Epidermal melanocyte (primary cell): ENCODE measurements at regions not wholly inside any gene's neighbourhood (a gene's known extent, or its start where the extent isn't known, plus 50 kb on each side); places are given as distances from the start of the nearest gene placed in this dataset.

Experiments used
- DNase-seq: peaks from one replicate; pipeline ENCODE4 v3.0.0; 2011; ENCODE audit warnings: low spot score; ENCODE audit not compliant: insufficient read length

GRCh38 chr4:96524311-96524875 is 684.5 kb downstream of the PDHA2 start:
- DNase-seq = no peak

DNA sequence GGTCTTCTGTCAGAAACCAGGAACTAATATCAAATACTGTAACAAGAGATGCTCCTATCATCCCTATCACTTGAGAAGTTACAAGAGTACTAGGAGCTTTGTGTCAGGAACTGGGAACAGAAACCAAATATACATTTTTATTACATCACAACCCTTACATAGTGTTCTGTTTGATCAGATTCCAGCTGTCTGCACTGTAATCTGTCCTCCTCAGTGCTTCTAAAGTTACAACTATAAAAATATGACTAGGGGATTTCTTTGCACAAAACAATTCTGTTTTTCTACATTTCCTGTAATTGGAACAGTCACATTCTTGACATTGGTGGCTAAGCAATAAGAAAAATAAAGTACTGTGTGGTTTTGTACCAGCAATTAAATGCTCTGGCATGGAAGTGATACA is 686.0 kb downstream of the PDHA2 start:
- no peak for DNase-seq

DNA sequence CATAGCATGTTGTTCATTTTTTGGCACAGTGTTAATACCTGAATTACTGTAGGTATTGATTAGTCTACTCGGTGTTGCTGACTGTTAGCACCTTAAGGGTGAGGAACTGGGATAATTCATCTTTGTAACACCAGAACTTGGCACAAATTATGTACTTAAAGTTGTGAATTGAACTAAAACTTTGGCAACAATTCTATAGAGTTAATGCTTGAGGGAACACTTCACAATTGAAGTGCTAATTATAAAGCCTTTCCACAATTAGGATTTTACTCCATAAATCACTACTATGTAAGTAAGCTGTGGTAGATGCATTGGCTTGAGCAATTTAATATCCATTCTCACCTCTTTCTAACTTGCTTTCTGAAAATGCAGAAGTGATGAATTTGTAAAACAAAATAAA is 686.7 kb downstream of the PDHA2 start:
- DNase-seq = no peak

DNA sequence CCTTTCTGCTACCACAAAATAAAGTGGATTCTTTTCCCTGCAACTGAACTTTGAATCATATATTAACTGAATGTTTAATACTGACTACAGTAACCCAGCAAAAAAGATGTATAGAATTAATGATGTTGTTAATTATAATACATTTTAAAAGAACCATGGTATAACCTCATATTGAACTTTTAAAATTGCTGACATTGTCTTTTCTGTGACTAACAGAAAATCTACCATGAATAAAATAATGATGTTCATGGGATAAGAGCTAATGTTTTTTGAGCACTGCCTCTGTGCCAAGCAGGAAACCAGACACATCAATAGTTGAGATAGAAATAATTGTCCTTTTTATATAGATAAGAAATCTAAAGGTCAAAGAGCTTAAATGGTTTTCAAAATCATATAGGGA is 691.9 kb downstream of the PDHA2 start:
- DNase-seq = no peak

DNA sequence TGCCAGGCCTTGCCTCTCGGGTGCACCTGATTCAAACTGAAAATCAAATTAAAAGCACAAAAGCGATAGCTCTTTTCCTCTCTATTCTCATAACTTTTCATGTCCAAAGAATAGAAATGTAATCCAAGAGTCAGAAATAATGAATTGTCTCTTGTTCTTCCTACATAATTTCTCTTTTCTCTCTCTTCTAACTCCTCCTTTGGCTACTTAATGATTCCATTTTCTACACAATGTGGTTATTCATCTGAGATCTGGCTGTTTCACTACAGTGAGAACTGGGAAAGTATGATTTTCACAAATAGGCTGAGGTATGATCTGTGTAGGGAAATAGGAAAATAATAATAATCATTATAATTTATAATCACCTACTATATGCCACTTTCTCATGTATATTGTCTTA is 703.5 kb downstream of the PDHA2 start:
- no peak for DNase-seq

DNA sequence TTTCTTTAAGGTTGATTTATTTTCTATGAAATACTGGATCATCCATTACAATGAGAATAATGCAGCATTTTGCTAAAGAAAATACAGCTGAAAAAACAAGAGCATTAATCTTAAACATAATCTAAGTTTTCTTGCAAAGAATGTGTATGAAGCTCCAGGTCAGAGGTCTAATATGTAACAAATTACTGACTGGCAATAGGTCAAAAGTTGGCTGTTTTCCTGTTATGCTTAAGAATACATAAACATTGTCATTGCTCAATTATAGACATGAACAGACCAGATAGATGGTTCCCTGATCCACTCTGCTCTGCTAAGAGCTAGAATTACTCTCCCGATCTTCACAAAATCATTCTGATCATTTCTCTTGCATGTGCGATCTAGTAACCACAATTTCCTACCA is 718.6 kb downstream of the PDHA2 start:
- DNase-seq = no peak

DNA sequence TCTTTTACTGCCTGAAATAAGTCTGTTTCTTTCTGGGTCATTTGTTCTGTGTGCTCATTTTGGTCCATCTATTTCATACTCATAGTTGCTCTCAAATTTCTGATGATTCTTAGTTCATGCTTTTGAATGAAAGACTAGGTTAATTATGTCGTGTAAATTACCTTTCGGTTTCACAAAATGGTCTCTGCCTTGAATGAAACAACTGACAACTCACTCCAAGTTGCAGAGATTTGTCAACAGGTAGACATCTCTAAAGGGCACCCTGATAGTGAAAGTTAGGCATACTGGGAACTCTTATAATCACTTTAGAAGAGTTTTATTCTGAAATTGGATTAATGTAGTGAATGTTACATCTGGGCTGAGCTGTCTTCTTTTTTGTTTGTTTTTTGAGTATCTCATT is 726.9 kb downstream of the PDHA2 start:
- no peak for DNase-seq

- DNase-seq = no peak
These were observed 745.4 kb downstream of the PDHA2 start for GRCh38 chr4:96585304-96585703.

- DNase-seq = no peak
These were observed 753.5 kb downstream of the PDHA2 start for GRCh38 chr4:96593422-96593821.

DNA sequence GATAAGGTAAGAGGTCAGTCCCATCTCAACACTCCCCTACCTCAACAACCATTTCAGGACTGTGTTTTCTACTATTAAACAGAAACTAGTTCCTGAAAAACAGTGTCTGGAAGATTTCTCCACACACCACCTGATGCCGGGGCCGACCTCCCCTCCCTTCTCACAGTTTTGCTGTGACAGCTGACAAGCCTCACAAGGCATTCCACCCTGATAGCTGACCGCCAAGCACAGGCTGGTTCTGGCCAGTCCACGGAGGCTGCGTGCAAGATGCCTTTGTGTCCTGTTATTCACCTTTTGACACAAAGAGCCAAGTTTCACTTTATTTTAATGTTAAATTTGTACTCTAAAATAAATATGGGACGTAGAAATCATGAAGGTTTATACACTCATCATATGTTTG is 758.6 kb downstream of the PDHA2 start:
- DNase-seq = no peak

DNA sequence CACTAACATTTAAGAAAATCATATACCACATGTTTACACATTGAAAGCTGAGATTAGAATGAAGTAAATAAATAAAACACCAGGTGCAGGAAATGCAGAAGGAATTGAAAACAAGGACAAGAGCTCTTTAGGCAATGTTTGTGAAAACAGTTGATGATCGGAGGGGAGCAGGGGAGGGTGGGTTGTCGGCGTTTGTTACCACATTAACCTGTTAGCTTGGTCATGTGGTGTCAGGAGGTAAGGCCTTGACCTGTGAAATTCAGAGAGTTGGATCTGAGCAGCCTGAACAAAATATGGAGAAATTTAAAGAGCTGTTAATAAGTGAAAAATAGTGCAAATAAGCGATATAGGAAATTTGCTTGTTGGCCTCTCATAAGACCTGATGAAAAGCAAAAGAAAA is 759.9 kb downstream of the PDHA2 start:
- no peak for DNase-seq

- no peak for DNase-seq
These were observed 762.8 kb downstream of the PDHA2 start for GRCh38 chr4:96602661-96603060.

DNA sequence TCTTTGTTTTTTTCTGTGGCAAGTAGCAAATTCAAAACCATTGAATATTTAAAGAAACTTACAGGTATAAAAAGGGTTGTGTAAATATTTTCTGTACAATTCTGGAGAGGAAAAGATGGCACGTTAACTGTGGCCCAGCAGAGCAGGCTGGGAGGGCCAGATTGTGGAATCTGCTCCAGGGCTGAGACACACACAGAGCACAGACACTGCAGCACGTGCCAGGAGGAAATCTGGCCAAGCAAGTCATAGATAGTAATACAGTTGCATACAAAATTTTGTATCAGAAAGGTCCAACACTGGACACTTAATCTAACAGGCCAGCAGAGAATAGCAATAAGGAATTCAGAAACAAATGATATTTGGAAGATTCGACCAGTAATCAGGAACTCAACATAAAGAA is 763.7 kb downstream of the PDHA2 start:
- DNase-seq = no peak

- DNase-seq = no peak
These were observed 766.6 kb downstream of the PDHA2 start for GRCh38 chr4:96606451-96606850.

GRCh38 chr4:96626023-96626422 is 786.1 kb downstream of the PDHA2 start:
- DNase-seq = no peak

GRCh38 chr4:96630839-96631238 is 790.9 kb downstream of the PDHA2 start:
- DNase-seq = no peak

DNA sequence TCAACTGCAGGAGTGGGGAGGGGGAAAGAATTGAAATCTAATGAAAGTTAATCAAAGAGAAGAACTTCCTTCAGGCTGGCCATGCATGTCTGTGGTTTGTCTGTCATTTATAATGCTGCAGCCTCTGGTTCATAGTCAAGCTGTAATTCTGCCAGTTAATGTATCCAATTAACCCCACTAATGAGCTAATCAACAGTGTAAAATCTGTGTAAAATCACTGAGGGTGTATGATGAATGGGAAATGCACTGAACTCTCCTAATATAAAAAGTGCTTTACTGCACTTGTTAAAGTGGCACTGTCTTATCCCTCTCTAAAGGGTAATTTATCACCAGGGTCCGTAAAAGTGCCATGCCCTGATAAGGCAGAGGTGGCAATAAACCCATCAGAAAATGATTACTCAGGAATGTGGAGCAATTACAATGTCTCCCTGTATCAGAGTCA is 798.1 kb downstream of the PDHA2 start:
- no peak for DNase-seq

- DNase-seq = no peak
These were observed 800.0 kb downstream of the PDHA2 start for GRCh38 chr4:96639932-96640331.

GRCh38 chr4:96642490-96642889 is 802.6 kb downstream of the PDHA2 start:
- DNase-seq = no peak

- DNase-seq = no peak
These were observed 806.3 kb downstream of the PDHA2 start for GRCh38 chr4:96646146-96646545.

GRCh38 chr4:96649536-96649935 is 809.6 kb downstream of the PDHA2 start:
- no peak for DNase-seq

DNA sequence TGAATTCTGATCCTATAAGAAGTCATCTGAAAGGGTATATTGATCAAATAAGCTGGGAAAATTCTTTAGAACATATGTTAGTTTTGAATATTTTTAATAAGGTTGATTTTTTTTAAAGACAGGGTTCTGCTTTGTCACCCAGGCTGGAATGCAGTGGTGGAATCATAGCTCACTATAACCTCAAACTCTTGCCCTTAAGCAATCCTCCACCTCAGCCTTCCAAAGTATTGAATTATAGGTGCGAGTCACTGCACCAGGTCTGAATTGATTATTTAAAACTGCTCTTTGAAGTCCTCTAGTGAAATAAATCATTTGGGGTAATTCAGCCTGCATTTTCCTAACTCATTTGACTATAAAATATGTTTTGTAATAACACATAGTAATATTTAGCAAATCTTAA is 812.3 kb downstream of the PDHA2 start:
- DNase-seq = no peak

DNA sequence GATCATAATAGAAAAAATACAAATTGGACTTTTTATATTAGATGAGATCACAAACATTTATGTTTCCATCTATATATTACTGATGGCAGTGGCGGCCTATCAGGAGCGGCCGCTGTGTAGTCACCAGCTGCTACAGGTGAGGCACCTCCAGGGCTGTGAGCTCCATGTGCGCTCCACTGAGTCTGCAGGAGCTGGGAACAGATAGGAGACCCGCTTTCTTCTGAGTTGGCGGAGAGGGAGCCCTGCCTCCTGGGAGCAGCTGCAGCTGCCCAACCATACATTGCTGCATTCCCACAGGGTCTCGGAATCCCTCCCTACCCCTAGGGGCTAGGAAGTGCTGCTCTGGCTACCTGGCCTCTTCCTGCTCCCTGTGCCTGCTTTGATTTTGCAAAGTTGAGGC is 812.9 kb downstream of the PDHA2 start:
- no peak for DNase-seq

DNA sequence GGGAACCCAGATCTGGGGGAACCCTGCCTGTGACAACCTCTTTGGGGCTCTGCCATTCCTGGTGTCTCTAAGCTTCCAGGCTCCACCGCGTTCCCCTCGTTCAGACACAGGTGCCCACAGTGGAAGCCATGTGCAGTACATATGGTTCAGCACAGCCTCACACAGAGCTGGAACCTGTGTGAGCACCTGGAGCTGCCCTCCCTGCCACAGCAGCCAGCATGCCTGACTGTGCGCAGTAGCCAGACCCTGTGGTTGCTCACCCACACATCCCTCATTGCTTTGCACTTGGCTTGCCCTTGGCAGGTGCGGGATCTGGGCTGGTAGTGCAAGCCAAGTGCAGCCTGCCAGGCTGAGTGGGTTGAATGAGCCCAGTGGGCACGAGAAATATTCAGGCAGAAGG is 814.2 kb downstream of the PDHA2 start:
- no peak for DNase-seq
